ENCODE measurements at regions not wholly inside any gene's neighbourhood (a gene's known extent, or its start where the extent isn't known, plus 50 kb on each side); places are given as distances from the start of the nearest gene placed in this dataset.

DNA sequence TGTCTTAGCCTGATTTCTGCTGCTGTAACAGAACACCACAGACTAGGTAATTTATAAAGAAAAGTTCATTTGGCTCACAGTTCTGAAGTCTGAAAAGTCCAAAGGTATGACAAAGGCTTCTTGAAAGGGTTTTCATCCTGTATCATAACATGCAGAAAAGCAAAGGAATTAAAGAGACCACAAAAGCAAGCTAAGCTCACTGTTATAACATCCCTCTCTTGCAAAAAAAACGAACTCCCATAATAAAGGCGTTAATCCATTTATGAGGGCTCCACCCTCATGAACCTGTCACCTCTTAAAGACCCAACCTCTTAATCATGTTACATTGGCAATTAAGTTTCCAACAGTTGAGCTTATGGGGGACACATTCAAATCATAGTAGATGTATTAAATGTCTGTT is 197.9 kb downstream of the PLOD2 start (continued):
- TF ChIP-seq, protein P1, sequence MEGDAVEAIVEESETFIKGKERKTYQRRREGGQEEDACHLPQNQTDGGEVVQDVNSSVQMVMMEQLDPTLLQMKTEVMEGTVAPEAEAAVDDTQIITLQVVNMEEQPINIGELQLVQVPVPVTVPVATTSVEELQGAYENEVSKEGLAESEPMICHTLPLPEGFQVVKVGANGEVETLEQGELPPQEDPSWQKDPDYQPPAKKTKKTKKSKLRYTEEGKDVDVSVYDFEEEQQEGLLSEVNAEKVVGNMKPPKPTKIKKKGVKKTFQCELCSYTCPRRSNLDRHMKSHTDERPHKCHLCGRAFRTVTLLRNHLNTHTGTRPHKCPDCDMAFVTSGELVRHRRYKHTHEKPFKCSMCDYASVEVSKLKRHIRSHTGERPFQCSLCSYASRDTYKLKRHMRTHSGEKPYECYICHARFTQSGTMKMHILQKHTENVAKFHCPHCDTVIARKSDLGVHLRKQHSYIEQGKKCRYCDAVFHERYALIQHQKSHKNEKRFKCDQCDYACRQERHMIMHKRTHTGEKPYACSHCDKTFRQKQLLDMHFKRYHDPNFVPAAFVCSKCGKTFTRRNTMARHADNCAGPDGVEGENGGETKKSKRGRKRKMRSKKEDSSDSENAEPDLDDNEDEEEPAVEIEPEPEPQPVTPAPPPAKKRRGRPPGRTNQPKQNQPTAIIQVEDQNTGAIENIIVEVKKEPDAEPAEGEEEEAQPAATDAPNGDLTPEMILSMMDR (conservative IDR thresholded peaks at IDR 0.05; ENCODE audit: low read depth in 2 of 2) = no peak
- TF ChIP-seq EZH2 (IDR thresholded peaks at IDR 0.05; ENCODE audit: low read depth, unreplicated experiment) = no peak
- TF ChIP-seq, protein P2, sequence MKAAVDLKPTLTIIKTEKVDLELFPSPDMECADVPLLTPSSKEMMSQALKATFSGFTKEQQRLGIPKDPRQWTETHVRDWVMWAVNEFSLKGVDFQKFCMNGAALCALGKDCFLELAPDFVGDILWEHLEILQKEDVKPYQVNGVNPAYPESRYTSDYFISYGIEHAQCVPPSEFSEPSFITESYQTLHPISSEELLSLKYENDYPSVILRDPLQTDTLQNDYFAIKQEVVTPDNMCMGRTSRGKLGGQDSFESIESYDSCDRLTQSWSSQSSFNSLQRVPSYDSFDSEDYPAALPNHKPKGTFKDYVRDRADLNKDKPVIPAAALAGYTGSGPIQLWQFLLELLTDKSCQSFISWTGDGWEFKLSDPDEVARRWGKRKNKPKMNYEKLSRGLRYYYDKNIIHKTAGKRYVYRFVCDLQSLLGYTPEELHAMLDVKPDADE (IDR thresholded peaks at IDR 0.05) = no peak

DNA sequence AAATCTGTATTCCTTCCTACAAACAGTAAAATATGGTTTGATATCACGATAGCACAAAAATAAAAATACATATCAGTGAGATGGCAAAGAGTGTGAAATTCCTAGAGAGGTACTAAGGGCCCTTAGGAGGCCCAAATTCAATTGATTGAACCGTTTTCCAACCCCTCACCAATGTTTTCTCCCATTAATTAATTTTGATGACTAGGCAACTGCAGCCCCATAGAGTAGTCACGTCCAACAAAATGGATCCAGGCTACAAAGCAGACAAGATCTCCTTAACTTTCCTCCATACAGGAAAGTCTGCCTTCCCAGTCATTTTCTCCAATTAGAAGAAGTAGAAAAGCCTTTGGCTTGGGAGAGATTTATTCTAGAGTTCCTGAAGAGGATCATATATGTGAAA is 193.9 kb downstream of the PLOD2 start:
- no peaks in the 10 kb centered on the region for H3K4me1 ChIP-seq (ENCODE audit: insufficient read depth)
- no peaks in the 10 kb centered on the region for H3K36me3 ChIP-seq (ENCODE audit: insufficient read depth)
- H3K36me3 Mint-ChIP-seq (ENCODE audit: low read depth) = no peaks in the 10 kb centered on the region
- no peak overlapping the region for H2AFZ ChIP-seq
- H3K27ac ChIP-seq (ENCODE audit: low read depth) = no peak overlapping the region
- H3K27me3 ChIP-seq (ENCODE audit: insufficient read depth) = no peaks in the 10 kb centered on the region
- no peaks in the 10 kb centered on the region for H3K4me1 Mint-ChIP-seq
- ATAC-seq (no peak), DNase-seq (ENCODE audit: low spot score) (no peak)
- H3K27me3 Mint-ChIP-seq (ENCODE audit: insufficient read depth, low read depth, poor library complexity) = no peaks in the 10 kb centered on the region
- H3K4me3 ChIP-seq = no peak overlapping the region
- no peaks in the 10 kb centered on the region for H3K9me3 Mint-ChIP-seq
- H3K4me2 ChIP-seq = no peak overlapping the region
- no peak overlapping the region for H3K27ac Mint-ChIP-seq
- no peak overlapping the region for H3K4me3 Mint-ChIP-seq
- H3K9me2 ChIP-seq (ENCODE audit: insufficient read depth) = no peaks in the 10 kb centered on the region
- H3K79me2 ChIP-seq (replicated peaks; ENCODE audit: insufficient read depth) = no peaks in the 10 kb centered on the region
- H4K20me1 ChIP-seq (replicated peaks; ENCODE audit: insufficient read depth) = no peaks in the 10 kb centered on the region
- no peaks in the 10 kb centered on the region for H3F3A ChIP-seq (replicated peaks; ENCODE audit: low read depth)
- TF ChIP-seq, protein P2 (IDR thresholded peaks at IDR 0.05) = no peak
- TF ChIP-seq, protein P3, sequence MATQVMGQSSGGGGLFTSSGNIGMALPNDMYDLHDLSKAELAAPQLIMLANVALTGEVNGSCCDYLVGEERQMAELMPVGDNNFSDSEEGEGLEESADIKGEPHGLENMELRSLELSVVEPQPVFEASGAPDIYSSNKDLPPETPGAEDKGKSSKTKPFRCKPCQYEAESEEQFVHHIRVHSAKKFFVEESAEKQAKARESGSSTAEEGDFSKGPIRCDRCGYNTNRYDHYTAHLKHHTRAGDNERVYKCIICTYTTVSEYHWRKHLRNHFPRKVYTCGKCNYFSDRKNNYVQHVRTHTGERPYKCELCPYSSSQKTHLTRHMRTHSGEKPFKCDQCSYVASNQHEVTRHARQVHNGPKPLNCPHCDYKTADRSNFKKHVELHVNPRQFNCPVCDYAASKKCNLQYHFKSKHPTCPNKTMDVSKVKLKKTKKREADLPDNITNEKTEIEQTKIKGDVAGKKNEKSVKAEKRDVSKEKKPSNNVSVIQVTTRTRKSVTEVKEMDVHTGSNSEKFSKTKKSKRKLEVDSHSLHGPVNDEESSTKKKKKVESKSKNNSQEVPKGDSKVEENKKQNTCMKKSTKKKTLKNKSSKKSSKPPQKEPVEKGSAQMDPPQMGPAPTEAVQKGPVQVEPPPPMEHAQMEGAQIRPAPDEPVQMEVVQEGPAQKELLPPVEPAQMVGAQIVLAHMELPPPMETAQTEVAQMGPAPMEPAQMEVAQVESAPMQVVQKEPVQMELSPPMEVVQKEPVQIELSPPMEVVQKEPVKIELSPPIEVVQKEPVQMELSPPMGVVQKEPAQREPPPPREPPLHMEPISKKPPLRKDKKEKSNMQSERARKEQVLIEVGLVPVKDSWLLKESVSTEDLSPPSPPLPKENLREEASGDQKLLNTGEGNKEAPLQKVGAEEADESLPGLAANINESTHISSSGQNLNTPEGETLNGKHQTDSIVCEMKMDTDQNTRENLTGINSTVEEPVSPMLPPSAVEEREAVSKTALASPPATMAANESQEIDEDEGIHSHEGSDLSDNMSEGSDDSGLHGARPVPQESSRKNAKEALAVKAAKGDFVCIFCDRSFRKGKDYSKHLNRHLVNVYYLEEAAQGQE (IDR thresholded peaks at IDR 0.05; ENCODE audit: unreplicated experiment) = no peak
- no peak for TF ChIP-seq ZNF114 (CRISPR knock-in tag; IDR thresholded peaks at IDR 0.05)
- TF ChIP-seq POLR2AphosphoS5 (IDR thresholded peaks at IDR 0.05; ENCODE audit: low read depth) = no peak
- no peak for TF ChIP-seq ZNF331 (CRISPR knock-in tag; IDR thresholded peaks at IDR 0.05; ENCODE audit: low read depth)
- TF ChIP-seq, protein P1 (conservative IDR thresholded peaks at IDR 0.05; ENCODE audit: low read depth in 2 of 2) = no peak
- no peak for TF ChIP-seq EZH2 (IDR thresholded peaks at IDR 0.05; ENCODE audit: low read depth, unreplicated experiment)
- TF ChIP-seq, protein P4, sequence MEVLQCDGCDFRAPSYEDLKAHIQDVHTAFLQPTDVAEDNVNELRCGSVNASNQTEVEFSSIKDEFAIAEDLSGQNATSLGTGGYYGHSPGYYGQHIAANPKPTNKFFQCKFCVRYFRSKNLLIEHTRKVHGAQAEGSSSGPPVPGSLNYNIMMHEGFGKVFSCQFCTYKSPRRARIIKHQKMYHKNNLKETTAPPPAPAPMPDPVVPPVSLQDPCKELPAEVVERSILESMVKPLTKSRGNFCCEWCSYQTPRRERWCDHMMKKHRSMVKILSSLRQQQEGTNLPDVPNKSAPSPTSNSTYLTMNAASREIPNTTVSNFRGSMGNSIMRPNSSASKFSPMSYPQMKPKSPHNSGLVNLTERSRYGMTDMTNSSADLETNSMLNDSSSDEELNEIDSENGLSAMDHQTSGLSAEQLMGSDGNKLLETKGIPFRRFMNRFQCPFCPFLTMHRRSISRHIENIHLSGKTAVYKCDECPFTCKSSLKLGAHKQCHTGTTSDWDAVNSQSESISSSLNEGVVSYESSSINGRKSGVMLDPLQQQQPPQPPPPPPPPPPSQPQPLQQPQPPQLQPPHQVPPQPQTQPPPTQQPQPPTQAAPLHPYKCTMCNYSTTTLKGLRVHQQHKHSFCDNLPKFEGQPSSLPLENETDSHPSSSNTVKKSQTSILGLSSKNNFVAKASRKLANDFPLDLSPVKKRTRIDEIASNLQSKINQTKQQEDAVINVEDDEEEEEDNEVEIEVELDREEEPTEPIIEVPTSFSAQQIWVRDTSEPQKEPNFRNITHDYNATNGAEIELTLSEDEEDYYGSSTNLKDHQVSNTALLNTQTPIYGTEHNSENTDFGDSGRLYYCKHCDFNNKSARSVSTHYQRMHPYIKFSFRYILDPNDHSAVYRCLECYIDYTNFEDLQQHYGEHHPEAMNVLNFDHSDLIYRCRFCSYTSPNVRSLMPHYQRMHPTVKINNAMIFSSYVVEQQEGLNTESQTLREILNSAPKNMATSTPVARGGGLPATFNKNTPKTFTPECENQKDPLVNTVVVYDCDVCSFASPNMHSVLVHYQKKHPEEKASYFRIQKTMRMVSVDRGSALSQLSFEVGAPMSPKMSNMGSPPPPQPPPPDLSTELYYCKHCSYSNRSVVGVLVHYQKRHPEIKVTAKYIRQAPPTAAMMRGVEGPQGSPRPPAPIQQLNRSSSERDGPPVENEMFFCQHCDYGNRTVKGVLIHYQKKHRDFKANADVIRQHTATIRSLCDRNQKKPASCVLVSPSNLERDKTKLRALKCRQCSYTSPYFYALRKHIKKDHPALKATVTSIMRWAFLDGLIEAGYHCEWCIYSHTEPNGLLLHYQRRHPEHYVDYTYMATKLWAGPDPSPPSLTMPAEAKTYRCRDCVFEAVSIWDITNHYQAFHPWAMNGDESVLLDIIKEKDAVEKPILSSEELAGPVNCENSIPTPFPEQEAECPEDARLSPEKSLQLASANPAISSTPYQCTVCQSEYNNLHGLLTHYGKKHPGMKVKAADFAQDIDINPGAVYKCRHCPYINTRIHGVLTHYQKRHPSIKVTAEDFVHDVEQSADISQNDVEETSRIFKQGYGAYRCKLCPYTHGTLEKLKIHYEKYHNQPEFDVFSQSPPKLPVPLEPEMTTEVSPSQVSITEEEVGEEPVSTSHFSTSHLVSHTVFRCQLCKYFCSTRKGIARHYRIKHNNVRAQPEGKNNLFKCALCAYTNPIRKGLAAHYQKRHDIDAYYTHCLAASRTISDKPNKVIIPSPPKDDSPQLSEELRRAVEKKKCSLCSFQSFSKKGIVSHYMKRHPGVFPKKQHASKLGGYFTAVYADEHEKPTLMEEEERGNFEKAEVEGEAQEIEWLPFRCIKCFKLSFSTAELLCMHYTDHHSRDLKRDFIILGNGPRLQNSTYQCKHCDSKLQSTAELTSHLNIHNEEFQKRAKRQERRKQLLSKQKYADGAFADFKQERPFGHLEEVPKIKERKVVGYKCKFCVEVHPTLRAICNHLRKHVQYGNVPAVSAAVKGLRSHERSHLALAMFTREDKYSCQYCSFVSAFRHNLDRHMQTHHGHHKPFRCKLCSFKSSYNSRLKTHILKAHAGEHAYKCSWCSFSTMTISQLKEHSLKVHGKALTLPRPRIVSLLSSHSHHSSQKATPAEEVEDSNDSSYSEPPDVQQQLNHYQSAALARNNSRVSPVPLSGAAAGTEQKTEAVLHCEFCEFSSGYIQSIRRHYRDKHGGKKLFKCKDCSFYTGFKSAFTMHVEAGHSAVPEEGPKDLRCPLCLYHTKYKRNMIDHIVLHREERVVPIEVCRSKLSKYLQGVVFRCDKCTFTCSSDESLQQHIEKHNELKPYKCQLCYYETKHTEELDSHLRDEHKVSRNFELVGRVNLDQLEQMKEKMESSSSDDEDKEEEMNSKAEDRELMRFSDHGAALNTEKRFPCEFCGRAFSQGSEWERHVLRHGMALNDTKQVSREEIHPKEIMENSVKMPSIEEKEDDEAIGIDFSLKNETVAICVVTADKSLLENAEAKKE (CRISPR knock-in tag; IDR thresholded peaks at IDR 0.05) = no peak
